Tibial artery (tissue), 4 donors: ENCODE measurements at regions not wholly inside any gene's neighbourhood (a gene's known extent, or its start where the extent isn't known, plus 50 kb on each side); places are given as distances from the start of the nearest gene placed in this dataset.

Experiments
- DNase-seq, 2 donors: peaks; one replicate each; pipeline ENCODE4 v3.0.0-alpha.2; 2019
- H3K27ac ChIP-seq, 2 donors: fragments of 200-600 bp; sonication (generic) in 1 of 2; 1 replicate in 1 of 2; 2 replicates in 1 of 2; pipeline ENCODE4 v1.5.1; 2018 to 2019; ENCODE audit warnings: mild to moderate bottlenecking in 1 of 2
- H3K27me3 ChIP-seq, 2 donors: fragments of 200-600 bp; sonication (generic) in 1 of 2; one replicate each; pipeline versions ENCODE4 v1.5.1 to v1.6.0; 2016 to 2019
- H3K36me3 ChIP-seq, 3 donors: fragments of 200-600 bp; sonication (generic) in 2 of 3; one replicate each; pipeline ENCODE4 v1.5.1; 2016 to 2019; ENCODE audit warnings: mild to moderate bottlenecking in 2 of 3
- H3K4me1 ChIP-seq, 4 donors: fragments of 200-600 bp; sonication (generic) in 2 of 4; 1 replicate in 3 of 4; 2 replicates in 1 of 4; pipeline ENCODE4 v1.5.1; 2016 to 2019
- H3K4me3 ChIP-seq, 2 donors: fragments of 200-600 bp; sonication (generic) in 1 of 2; 1 replicate in 1 of 2; 2 replicates in 1 of 2; pipeline ENCODE4 v1.5.1; 2018 to 2019; ENCODE audit warnings: mild to moderate bottlenecking in 2 of 2
- H3K9me3 ChIP-seq, 3 donors: fragments of 200-600 bp; sonication (generic) in 1 of 3; one replicate each; pipeline ENCODE4 v1.5.1; 2016 to 2019
- intact Hi-C: fragments of 100-400 bp; cut with DNase I; formaldehyde crosslinking; loops from one replicate; pipeline ENCODE4 v1.15.0; 2023; ENCODE audit warnings: low total_unique reads
- TF ChIP-seq, protein P1 (sequence below), 2 experiments: fragments of 200-600 bp in 1 of 2; fragments of 450-650 bp in 1 of 2; IDR thresholded peaks; one replicate each; pipeline ENCODE4 v1.5.1; 2017 to 2019; ENCODE audit warnings: antibody characterized with exemption in 2 of 2, mild to moderate bottlenecking in 1 of 2, moderate library complexity in 1 of 2

DNA sequence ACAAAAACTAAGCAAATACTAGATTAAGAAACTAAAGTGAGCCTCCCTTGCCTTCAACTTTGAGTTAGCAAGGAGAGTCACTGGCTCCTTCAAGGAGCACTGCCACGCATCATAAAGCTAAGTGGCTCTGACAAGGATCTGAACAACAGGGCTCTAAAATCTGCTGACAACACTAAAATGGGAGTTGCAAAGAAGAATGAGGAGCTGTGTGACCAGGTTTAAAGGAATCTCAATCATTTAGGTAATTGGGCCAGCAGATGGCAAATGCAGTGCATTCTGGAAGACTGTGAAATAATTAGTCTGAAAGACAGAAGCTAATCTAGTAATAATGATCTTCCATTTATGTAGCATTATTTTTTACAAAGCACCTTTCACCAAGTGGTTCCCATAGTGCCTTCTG, 297.0 kb upstream of the TAS2R1 start:
- H3K4me1 ChIP-seq: no peaks in the 10 kb centered on the region
- DNase-seq: no peak
- no peaks in the 10 kb centered on the region for H3K36me3 ChIP-seq
- H3K27me3 ChIP-seq: no peaks in the 10 kb centered on the region
- H3K27ac ChIP-seq: no peak overlapping the region
- intact Hi-C loops: no loop called here
- TF ChIP-seq, protein P1, sequence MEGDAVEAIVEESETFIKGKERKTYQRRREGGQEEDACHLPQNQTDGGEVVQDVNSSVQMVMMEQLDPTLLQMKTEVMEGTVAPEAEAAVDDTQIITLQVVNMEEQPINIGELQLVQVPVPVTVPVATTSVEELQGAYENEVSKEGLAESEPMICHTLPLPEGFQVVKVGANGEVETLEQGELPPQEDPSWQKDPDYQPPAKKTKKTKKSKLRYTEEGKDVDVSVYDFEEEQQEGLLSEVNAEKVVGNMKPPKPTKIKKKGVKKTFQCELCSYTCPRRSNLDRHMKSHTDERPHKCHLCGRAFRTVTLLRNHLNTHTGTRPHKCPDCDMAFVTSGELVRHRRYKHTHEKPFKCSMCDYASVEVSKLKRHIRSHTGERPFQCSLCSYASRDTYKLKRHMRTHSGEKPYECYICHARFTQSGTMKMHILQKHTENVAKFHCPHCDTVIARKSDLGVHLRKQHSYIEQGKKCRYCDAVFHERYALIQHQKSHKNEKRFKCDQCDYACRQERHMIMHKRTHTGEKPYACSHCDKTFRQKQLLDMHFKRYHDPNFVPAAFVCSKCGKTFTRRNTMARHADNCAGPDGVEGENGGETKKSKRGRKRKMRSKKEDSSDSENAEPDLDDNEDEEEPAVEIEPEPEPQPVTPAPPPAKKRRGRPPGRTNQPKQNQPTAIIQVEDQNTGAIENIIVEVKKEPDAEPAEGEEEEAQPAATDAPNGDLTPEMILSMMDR (IDR thresholded peaks at IDR 0.05): no peak
- no peaks in the 10 kb centered on the region for H3K9me3 ChIP-seq
- no peak overlapping the region for H3K4me3 ChIP-seq

DNA sequence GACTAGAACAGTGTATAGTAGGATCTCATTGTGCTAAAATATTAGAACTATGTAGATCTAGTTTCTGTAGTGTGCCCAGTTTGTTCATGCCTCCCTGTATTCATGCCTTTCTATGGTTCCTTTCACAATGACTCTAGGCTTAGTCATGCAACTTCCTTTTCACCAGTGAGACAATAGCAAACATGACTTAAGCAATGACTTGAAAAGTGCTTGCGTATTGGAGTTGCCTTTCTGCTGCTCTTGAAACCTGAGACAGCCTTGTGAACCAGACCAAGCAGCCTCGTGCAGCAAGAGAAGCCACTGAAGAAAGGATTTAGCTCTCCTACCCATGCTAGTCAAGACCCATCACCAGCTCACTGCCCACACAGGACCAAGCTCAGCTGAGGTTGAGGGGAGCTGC, 294.5 kb upstream of the TAS2R1 start:
- TF ChIP-seq, protein P1 (IDR thresholded peaks at IDR 0.05): no peak
- intact Hi-C loops: no loop called here

DNA sequence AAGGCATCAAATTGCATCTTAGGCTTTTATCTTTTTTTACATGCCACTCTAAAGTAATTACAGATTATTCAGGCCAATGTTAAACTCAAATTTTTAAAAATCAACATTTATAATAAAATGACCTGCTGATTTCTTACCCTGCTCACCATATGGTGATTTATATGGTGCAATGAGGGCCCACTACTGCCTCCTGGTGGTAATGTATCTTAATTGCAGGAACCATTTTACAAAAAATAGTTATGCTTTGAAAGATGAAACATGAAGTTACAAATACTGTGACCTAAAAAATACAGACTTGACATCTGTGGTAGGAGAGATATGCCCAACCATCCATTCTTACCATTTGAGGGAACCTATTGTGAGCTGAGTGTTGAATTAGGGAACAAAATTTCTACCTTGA, 292.6 kb upstream of the TAS2R1 start:
- H3K4me1 ChIP-seq: no peaks in the 10 kb centered on the region
- no peaks in the 10 kb centered on the region for H3K36me3 ChIP-seq
- no peaks in the 10 kb centered on the region for H3K27me3 ChIP-seq
- no peak overlapping the region for H3K4me3 ChIP-seq
- no peak for DNase-seq
- intact Hi-C loops: no loop called here
- TF ChIP-seq, protein P1 (IDR thresholded peaks at IDR 0.05): no peak
- H3K9me3 ChIP-seq: no peaks in the 10 kb centered on the region
- H3K27ac ChIP-seq: no peak overlapping the region

More for the DNA sequence above, 294.5 kb upstream of the TAS2R1 start:
- DNase-seq: no peak
- Histone ChIP-seq H3K27ac (no peak overlapping the region), H3K36me3 (no peaks in the 10 kb centered on the region), H3K4me3 (no peak overlapping the region), H3K4me1 (no peaks in the 10 kb centered on the region), H3K27me3 (no peaks in the 10 kb centered on the region), H3K9me3 (no peaks in the 10 kb centered on the region)

DNA sequence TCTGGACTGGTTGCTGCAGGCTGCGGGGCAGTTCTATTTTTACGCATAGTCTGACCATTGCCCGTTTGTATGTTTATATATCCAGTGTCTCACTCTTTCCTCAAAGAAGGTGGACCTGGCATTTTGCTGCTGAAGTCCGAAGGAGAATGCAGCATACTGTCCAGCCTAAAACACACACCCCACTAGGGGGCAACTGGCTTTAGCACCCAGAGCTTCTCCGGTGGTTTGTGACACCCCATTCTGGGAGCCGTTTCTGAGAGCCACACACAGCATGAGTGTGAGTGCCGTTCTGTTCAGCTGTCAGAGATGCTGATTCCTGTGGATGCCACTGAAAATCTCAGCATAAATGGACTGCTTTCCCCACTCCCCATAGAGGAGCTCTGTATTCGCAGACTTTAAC, 290.5 kb upstream of the TAS2R1 start:
- Histone ChIP-seq H3K4me3 (no peak overlapping the region), H3K36me3 (no peaks in the 10 kb centered on the region), H3K27me3 (no peaks in the 10 kb centered on the region), H3K9me3 (no peaks in the 10 kb centered on the region), H3K27ac (no peak overlapping the region), H3K4me1 (no peaks in the 10 kb centered on the region)
- intact Hi-C loops: no loop called here
- TF ChIP-seq, protein P1 (IDR thresholded peaks at IDR 0.05): no peak
- DNase-seq: no peak

DNA sequence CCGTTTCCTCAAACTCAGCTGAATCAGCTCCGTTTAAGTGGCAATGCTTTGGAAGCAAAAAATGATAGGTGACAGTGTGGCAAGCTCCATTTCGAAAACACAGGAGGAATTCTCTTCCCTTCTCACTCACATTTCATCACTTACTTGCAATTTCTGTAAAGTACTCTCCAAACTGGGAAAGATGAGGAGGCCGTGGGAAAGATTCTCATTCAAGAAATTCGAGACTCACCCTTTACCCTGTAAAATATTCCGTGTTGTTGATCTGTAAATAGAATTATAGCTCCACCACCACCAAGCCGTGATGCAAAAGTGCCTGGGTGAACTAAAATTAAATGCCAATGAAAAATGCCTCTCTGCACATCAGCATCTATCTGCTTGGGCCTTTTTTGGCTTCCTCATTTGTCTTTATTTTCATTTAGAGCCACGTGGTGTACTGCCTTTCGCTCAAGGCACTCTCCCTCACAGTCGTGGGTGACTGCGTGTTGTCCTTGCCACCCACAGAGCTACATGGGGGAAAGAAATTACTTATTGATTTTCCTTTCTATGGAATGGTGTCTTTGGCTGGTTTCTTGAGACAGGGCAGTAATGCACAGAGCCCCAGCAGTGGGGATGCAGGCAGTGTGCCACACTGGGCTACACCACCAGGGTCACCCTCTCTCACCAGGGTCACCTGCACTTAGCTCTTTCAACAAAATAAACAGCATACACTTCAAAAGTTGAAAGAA, 289.3 kb upstream of the TAS2R1 start:
- no peaks in the 10 kb centered on the region for H3K36me3 ChIP-seq
- no peaks in the 10 kb centered on the region for H3K27me3 ChIP-seq
- H3K4me3 ChIP-seq: no peak overlapping the region
- no peaks in the 10 kb centered on the region for H3K4me1 ChIP-seq
- H3K9me3 ChIP-seq: no peaks in the 10 kb centered on the region
- no peak for DNase-seq
- intact Hi-C loops: no loop called here
- no peak overlapping the region for H3K27ac ChIP-seq
- TF ChIP-seq, protein P1 (IDR thresholded peaks at IDR 0.05): no peak

DNA sequence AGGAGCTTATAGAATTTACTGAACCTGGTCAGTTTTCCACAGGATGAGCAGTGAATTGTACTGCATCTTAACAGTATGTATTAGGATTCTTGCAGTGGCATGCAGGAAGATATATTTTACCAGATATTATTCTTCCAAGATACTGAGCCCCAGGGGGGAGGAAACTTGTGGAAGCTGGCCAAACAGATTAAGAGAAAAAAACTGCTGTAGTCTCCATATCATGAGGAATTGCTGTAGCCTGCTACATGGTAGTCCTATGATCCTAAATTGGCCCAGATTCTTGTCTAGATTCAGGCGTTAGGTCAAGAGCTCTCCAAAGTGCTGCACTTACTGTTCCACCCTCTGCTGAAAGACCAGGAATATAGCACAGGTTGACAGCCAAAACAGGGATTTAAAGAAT, 275.5 kb upstream of the TAS2R1 start:
- H3K9me3 ChIP-seq: no peaks in the 10 kb centered on the region
- H3K4me3 ChIP-seq: no peak overlapping the region
- no peak for DNase-seq
- TF ChIP-seq, protein P1 (IDR thresholded peaks at IDR 0.05): no peak
- intact Hi-C loops: no loop called here
- no peaks in the 10 kb centered on the region for H3K4me1 ChIP-seq
- no peak overlapping the region for H3K27ac ChIP-seq
- H3K27me3 ChIP-seq: no peaks in the 10 kb centered on the region
- no peaks in the 10 kb centered on the region for H3K36me3 ChIP-seq
